Smooth muscle cell (in vitro differentiated cells): ENCODE measurements at regions not wholly inside any gene's neighbourhood (a gene's known extent, or its start where the extent isn't known, plus 50 kb on each side); places are given as distances from the start of the nearest gene placed in this dataset.

ENCODE experiments used
- DNase-seq: peaks from one replicate; lab custom pipeline; 2025; ENCODE audit not compliant: unreplicated experiment; lab: John Stamatoyannopoulos, UW
- H2AFZ ChIP-seq: fragments of 200-600 bp; sonication (generic); 2 replicates; pipeline ENCODE4 v1.6.0; 2016; ENCODE audit warnings: antibody characterized with exemption, low read depth, mild to moderate bottlenecking
- H3F3A ChIP-seq: fragments of 200-600 bp; sonication (generic); 2 replicates; pipeline ENCODE4 v1.6.0; 2017; ENCODE audit warnings: antibody characterized with exemption, low read depth
- H3K27ac ChIP-seq: fragments of 200-600 bp; sonication (generic); 2 replicates; pipeline ENCODE4 v1.5.1; 2016; ENCODE audit warnings: low read depth, mild to moderate bottlenecking
- H3K27me3 ChIP-seq: fragments of 200-600 bp; sonication (generic); 2 replicates; pipeline ENCODE4 v1.6.1; 2016; ENCODE audit warnings: low read depth, mild to moderate bottlenecking
- H3K36me3 ChIP-seq: fragments of 200-600 bp; sonication (generic); 2 replicates; pipeline ENCODE4 v1.5.1; 2016; ENCODE audit warnings: low read depth
- H3K4me1 ChIP-seq: fragments of 200-600 bp; sonication (generic); 2 replicates; pipeline ENCODE4 v1.5.1; 2016; ENCODE audit warnings: low read depth
- H3K4me2 ChIP-seq: fragments of 200-600 bp; sonication (generic); 2 replicates; pipeline ENCODE4 v1.6.0; 2016; ENCODE audit warnings: mild to moderate bottlenecking
- H3K4me3 ChIP-seq: fragments of 200-600 bp; sonication (generic); 2 replicates; pipeline ENCODE4 v1.5.1; 2016; ENCODE audit warnings: mild to moderate bottlenecking
- H3K79me2 ChIP-seq: fragments of 200-600 bp; sonication (generic); 2 replicates; pipeline ENCODE4 v1.6.0; 2016; ENCODE audit warnings: low read depth, mild to moderate bottlenecking
- H3K9ac ChIP-seq: fragments of 200-600 bp; sonication (generic); 2 replicates; pipeline ENCODE4 v1.6.0; 2016; ENCODE audit warnings: low read depth
- H3K9me3 ChIP-seq: fragments of 200-600 bp; sonication (generic); replicated peaks from 2 replicates; pipeline ENCODE4 v1.5.1; 2016; ENCODE audit warnings: low read depth
- H4K20me1 ChIP-seq: fragments of 200-600 bp; sonication (generic); 2 replicates; pipeline ENCODE4 v1.6.0; 2016; ENCODE audit warnings: low read depth
- WGBS: methylation state at CpG from one replicate; pipeline ENCODE4 v1.1.7; 2016; ENCODE audit warnings: low lambda C conversion rate; 5-methylcytosine and 5-hydroxymethylcytosine counted together
- TF ChIP-seq, protein P1 (sequence below): fragments of 200-600 bp; sonication (generic); IDR thresholded peaks from 2 replicates; pipeline ENCODE4 v1.5.1; 2017; ENCODE audit warnings: borderline replicate concordance, mild to moderate bottlenecking, antibody characterized with exemption; ENCODE audit not compliant: insufficient read depth, poor library complexity, severe bottlenecking

DNA sequence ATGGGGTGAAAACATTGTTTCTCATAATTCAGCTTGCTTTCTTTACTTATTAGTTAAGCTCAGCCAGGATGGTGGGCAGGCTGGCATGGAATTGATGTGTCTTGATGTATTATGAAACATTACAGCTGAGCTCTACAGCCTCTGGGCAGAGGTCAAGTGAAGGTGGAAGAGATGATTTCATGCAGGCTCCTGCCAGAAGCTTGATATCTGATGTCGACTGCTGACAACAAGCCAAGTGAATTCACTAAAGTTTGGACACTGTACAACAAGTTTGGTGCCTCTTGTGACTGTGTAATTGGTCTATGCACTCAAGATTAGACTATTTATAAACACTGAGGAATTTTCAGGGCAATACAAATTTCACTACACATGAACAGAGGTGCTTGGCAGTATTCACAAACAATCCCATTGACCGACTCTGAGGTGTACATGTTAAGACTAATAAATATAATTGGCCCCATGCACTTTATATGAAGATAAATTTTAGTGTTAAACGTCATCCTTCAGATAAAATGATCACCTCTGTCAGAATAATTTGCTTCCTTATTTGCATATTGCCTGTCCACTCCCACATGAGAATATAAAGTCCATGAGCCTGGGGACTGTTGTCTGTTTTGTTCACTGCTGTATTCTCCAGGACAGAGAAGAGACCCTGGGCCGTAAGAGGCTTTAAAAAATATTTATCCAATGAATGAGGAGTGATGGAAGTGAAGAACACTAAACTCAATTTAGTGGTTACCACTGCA lies 612.2 kb downstream of the IQCM start:
- Histone ChIP-seq H3K9me3 (no peaks in the 10 kb centered on the region), H3K9ac (no peak overlapping the region), H3K4me3 (no peak overlapping the region), H3K36me3 (no peaks in the 10 kb centered on the region), H3F3A (no peaks in the 10 kb centered on the region), H3K4me1 (no peaks in the 10 kb centered on the region), H2AFZ (no peak overlapping the region), H3K79me2 (no peaks in the 10 kb centered on the region), H3K4me2 (no peak overlapping the region), H3K27me3 (no peaks in the 10 kb centered on the region), H3K27ac (no peak overlapping the region), H4K20me1 (no peaks in the 10 kb centered on the region)
- TF ChIP-seq, protein P1, sequence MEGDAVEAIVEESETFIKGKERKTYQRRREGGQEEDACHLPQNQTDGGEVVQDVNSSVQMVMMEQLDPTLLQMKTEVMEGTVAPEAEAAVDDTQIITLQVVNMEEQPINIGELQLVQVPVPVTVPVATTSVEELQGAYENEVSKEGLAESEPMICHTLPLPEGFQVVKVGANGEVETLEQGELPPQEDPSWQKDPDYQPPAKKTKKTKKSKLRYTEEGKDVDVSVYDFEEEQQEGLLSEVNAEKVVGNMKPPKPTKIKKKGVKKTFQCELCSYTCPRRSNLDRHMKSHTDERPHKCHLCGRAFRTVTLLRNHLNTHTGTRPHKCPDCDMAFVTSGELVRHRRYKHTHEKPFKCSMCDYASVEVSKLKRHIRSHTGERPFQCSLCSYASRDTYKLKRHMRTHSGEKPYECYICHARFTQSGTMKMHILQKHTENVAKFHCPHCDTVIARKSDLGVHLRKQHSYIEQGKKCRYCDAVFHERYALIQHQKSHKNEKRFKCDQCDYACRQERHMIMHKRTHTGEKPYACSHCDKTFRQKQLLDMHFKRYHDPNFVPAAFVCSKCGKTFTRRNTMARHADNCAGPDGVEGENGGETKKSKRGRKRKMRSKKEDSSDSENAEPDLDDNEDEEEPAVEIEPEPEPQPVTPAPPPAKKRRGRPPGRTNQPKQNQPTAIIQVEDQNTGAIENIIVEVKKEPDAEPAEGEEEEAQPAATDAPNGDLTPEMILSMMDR: no peak
- 91% methylated on average over 4 of the region's 4 CpGs for WGBS
- DNase-seq: no peak

DNA sequence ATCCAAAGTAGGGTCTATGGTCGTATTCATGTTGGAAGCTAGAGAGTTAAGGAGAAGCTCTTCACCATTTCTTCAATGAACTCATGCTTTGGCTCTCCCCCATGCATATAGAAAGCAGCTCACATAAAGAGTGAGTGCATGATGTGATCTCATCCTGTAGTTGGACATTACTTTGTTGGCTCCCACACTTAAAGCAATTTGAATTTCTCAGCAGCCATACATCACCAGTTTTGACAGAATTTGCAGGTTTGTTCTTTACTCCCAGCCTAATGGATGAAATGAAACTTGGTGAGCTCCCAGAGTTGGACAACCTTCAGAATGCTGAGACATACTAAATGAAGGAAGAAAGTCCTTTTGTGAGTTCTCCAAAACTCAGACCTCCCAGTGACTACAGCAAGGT lies 613.5 kb downstream of the IQCM start:
- DNase-seq: no peak
- H3K27ac ChIP-seq: no peak overlapping the region
- H3K9ac ChIP-seq: no peak overlapping the region
- TF ChIP-seq, protein P1: no peak
- no peaks in the 10 kb centered on the region for H3F3A ChIP-seq
- H3K4me3 ChIP-seq: no peak overlapping the region
- no peaks in the 10 kb centered on the region for H4K20me1 ChIP-seq
- 50% methylated on average over 1 of the region's 1 CpG for WGBS
- H3K27me3 ChIP-seq: no peaks in the 10 kb centered on the region
- no peak overlapping the region for H3K4me2 ChIP-seq
- H3K36me3 ChIP-seq: no peaks in the 10 kb centered on the region
- H3K4me1 ChIP-seq: no peaks in the 10 kb centered on the region
- H3K9me3 ChIP-seq: no peaks in the 10 kb centered on the region
- H2AFZ ChIP-seq: no peak overlapping the region
- no peaks in the 10 kb centered on the region for H3K79me2 ChIP-seq

DNA sequence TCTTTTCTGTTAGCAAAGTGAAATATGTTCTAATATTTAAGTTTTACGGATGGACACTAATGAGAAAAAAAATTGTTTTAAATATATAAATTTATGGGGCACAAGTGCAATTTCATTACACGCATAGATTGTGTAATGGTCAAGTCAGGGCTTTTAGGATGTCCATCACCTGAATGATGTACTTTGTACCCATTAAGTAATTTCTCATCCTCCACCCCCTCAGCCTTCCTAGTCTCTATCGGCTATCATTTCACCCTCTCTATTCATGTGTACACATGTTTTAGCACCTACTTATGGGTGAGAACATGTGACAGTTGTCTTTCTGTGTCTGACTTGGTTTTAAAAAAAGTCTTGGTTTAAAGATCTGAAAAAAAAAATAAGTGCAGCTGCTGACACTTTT lies 616.0 kb downstream of the IQCM start:
- H3K27me3 ChIP-seq: no peaks in the 10 kb centered on the region
- no peak overlapping the region for H3K4me3 ChIP-seq
- no peaks in the 10 kb centered on the region for H4K20me1 ChIP-seq
- DNase-seq: no peak
- H3K27ac ChIP-seq: no peak overlapping the region
- H3F3A ChIP-seq: no peaks in the 10 kb centered on the region
- TF ChIP-seq, protein P1: no peak
- H3K79me2 ChIP-seq: no peaks in the 10 kb centered on the region
- no peak overlapping the region for H3K4me2 ChIP-seq
- no peaks in the 10 kb centered on the region for H3K9me3 ChIP-seq
- no peak overlapping the region for H2AFZ ChIP-seq
- 95% methylated on average over 3 of the region's 3 CpGs for WGBS
- no peaks in the 10 kb centered on the region for H3K36me3 ChIP-seq
- no peak overlapping the region for H3K9ac ChIP-seq
- no peaks in the 10 kb centered on the region for H3K4me1 ChIP-seq

DNA sequence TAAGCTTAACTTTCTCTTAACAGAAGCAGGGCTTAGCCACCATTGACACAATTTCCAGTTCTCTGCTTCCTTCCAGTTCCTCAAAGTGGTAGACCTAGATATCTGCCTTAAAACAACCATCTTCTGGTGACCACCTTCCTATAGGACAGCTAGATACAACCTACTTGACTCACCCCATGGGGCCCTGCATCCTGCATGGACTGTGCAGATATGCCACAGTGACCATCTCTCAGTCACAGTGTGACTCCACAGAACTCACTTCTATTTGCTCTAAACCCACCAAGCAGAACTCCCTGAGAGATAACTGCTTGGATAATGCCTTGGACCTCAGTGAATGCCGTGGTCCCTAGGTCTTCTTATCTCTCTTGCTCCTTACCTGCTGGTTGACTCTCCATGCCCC lies 621.6 kb downstream of the IQCM start:
- Histone ChIP-seq H3K9me3 (no peaks in the 10 kb centered on the region), H3K9ac (no peak overlapping the region), H3K27me3 (no peaks in the 10 kb centered on the region), H3K4me1 (no peaks in the 10 kb centered on the region), H4K20me1 (no peaks in the 10 kb centered on the region), H3K4me3 (no peak overlapping the region), H3K36me3 (no peaks in the 10 kb centered on the region), H3K4me2 (no peak overlapping the region), H3F3A (no peaks in the 10 kb centered on the region), H2AFZ (no peak overlapping the region), H3K27ac (no peak overlapping the region), H3K79me2 (no peaks in the 10 kb centered on the region)
- TF ChIP-seq, protein P1: no peak
- WGBS: 97% methylated on average over 1 of the region's 1 CpG
- DNase-seq: no peak
